Vagina (tissue), 2 donors: ENCODE measurements at regions not wholly inside any gene's neighbourhood (a gene's known extent, or its start where the extent isn't known, plus 50 kb on each side); places are given as distances from the start of the nearest gene placed in this dataset.

Source experiments
- POLR2A ChIP-seq, 2 donors: fragments of 450-650 bp; IDR thresholded peaks; one replicate each; pipeline ENCODE4 v1.6.1; 2017; ENCODE audit warnings: antibody characterized with exemption in 2 of 2, mild to moderate bottlenecking in 2 of 2, moderate library complexity in 2 of 2
- POLR2AphosphoS5 ChIP-seq, 2 donors: sonication (generic); formaldehyde crosslinking; IDR thresholded peaks; one replicate each; pipeline ENCODE4 v1.9.0; 2017; ENCODE audit warnings: antibody characterized with exemption in 2 of 2, mild to moderate bottlenecking in 2 of 2, low read depth in 1 of 2; ENCODE audit not compliant: insufficient read depth in 1 of 2
- TF ChIP-seq, protein P1 (sequence below), 3 experiments: fragments of 450-650 bp in 2 of 3; fragments of 200-600 bp in 1 of 3; sonication (generic) in 1 of 3; IDR thresholded peaks; one replicate each; pipeline ENCODE4 v1.5.1; 2017 to 2019; ENCODE audit warnings: antibody characterized with exemption in 3 of 3, mild to moderate bottlenecking in 2 of 3, moderate library complexity in 2 of 3

DNA sequence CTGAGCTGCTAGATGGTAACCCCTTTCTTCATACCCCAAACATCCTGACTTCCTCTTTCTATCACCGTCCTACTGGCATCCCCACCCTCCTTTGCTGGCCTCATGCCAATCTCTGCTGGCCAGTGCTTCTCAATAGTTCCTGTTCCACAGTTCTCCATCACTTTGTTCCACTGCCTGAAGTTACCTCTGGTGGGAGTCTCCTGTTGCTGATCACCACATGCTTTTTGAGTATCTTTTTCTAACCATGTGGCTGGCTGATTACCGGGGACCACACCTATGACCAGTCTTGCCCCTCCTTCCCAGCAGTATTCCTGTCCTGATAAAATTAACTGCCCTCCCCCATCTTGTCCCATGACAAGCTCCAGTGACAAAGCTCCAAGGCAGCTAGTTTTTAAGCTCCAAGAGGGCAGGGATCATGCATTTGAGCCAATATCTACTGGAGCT is 380.4 kb upstream of the CCL2 start:
- TF ChIP-seq POLR2A (IDR thresholded peaks at IDR 0.05) (no peak), POLR2AphosphoS5 (IDR thresholded peaks at IDR 0.05; ENCODE audit: insufficient read depth in 1 of 2, low read depth in 1 of 2) (no peak)
- TF ChIP-seq, protein P1, sequence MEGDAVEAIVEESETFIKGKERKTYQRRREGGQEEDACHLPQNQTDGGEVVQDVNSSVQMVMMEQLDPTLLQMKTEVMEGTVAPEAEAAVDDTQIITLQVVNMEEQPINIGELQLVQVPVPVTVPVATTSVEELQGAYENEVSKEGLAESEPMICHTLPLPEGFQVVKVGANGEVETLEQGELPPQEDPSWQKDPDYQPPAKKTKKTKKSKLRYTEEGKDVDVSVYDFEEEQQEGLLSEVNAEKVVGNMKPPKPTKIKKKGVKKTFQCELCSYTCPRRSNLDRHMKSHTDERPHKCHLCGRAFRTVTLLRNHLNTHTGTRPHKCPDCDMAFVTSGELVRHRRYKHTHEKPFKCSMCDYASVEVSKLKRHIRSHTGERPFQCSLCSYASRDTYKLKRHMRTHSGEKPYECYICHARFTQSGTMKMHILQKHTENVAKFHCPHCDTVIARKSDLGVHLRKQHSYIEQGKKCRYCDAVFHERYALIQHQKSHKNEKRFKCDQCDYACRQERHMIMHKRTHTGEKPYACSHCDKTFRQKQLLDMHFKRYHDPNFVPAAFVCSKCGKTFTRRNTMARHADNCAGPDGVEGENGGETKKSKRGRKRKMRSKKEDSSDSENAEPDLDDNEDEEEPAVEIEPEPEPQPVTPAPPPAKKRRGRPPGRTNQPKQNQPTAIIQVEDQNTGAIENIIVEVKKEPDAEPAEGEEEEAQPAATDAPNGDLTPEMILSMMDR (IDR thresholded peaks at IDR 0.05): no peak
